GM18907 (cell line): ENCODE measurements at regions not wholly inside any gene's neighbourhood (a gene's known extent, or its start where the extent isn't known, plus 50 kb on each side); places are given as distances from the start of the nearest gene placed in this dataset.
"Not testable (repeated sequence)": the region's sequence is repeated elsewhere in the genome, so short reads cannot be mapped to it uniquely, and the experiment has no call there.

ENCODE experiments used
- ATAC-seq: cut with Tn5 transposase; IDR thresholded peaks from one replicate; pipeline ENCODE4 v1.9.1; 2021; ENCODE audit warnings: mild to moderate bottlenecking, moderate library complexity; ENCODE audit not compliant: unreplicated experiment

DNA sequence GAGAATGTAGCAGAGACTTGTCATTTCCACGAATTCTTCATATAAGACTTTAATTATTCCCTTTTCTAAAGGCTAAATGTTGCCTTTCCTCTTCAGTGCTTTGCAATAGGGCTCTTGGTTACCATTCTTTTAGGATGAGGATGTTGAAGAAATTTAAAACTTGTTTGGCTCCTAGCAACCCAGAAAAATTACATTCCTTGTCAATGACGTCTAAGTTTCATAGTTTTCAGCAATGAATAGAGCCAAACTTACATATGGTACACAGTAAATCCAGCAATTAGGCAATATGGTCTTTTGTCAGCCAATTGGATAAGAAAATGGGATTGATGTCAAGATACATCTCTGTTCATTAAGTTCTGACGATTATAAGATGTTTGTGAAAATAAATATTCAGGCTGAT lies 1639.6 kb upstream of the PCDH10 start:
- ATAC-seq, result no peak

DNA sequence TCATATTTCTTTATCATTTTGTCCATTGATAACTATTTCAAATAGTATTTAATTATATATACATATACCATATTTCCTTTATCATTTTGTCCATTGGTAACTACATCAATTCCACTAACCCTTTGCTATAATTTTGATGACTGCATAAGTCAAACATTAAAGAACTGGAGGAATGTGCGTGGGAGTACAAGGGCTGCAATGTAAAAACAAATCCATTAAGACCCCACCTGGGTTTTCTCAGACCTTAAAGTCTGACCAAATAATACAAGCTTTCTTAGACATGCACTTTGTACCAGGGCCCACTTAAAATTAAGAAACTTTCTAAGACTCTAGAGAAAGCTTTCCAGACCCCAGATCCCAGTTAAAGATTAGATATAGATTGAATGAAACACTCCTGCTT lies 1622.4 kb upstream of the PCDH10 start:
- ATAC-seq, result no peak

DNA sequence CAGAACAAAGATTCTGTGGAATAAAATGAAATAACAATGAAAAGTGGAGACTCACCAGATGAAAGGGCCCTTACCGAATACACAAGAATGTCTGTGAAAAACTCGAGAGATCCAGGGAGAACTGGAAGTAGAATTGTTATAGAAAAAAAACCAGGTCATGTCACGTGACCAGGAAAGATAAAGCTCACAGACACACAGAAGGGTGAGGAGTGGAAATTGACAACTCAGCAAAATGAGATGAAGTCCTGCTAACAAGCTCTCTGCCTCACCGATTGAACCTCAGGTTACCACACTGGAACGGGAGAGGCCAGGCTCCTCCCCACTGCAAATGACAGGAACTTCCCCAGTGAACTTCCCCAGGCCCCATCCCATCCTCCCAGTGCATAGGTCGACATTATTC lies 1618.0 kb upstream of the PCDH10 start:
- no peak for ATAC-seq

DNA sequence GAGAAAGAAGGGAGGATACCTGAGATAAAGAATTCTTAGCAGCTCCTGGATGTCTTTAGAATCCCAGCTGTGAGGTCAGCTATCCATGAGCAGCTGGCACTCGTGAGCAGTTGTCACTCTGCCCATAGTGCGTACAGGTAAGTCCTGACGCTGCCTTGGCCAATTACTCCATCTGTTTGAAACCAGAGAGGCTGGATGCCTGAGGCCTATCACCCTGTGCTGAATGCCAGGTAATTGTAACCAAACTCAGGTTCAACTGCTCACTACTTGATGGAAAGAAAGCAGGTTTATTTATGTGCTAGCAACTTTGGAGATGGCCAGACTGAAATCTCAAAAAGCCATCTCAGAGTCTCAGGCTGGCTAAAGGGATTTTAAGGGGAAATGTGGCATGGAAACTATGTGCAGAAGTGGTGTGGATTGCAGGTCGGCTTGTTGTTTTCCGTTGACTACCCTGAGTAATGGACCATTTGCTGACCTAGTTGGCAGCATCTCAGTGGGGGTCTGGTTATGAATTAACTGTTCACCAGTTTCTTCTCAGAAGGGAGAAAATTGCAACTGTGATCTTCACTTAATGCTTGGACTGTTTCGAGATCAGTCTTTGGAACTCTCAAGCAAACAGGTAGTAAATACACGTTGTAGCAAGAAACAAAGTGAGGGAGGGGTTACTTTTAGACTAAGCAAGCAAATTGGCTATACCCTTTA lies 1614.0 kb upstream of the PCDH10 start:
- no peak for ATAC-seq

DNA sequence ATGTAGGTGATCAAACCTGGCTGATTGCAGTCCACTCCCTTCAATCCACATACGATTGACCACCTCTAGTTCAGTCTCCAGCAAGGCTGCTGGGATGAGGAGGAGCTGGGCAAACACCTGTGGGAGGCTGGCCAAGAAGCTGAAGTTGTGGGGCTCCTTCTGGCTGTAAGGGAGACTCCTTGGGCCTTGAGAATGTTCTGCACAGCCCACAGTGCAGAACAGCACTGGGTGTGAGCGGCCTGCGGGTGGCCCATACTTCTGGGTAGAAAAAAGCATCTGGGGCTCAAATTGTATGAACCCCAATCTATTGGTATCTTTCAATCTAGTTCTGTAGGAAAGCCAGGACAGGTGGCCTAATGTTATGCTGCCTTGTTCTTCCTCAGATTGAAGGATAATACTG lies 1608.8 kb upstream of the PCDH10 start:
- ATAC-seq, result no peak

DNA sequence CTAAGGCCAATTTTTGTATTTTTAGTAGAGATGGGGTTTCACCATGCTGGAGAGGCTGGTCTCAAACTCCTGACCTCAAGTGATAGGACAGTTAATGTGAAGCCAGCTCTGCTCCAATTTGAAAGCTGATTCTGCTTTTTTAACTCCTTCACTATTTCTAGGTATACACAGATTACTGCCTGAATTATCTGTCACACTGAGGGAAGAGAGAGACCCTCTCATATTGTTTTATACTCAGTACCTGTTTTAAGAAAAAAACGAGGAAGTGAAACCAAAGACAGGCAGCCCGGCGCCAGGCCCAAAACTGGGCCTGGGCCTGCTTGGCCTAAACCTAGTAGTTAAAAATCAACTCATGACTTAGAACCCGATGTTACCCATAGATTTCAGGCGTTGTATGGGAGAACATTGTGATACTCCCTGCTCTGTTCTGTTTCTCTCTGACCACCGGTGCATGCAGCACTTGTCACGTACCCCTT lies 1601.5 kb upstream of the PCDH10 start:
- ATAC-seq, result peak; percentile 89

DNA sequence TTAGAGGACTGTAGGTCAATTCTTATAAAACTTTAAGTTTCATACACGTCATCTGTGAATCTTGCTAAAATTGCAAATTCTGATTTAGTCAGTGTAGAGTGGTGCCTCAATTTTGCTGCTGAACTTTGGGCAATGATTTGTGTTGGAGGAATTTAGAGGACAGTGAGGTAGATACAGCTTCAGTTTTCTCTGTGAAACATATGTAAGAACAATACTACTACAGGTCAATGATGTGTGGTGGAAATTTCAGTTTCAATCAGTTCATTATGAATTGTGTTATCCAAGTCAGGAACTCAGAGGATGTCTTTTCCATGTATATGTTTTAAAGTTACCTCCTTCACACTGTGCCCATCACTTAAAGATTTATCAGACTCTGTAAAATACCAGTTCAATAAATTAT lies 1597.8 kb upstream of the PCDH10 start:
- ATAC-seq, result no peak

DNA sequence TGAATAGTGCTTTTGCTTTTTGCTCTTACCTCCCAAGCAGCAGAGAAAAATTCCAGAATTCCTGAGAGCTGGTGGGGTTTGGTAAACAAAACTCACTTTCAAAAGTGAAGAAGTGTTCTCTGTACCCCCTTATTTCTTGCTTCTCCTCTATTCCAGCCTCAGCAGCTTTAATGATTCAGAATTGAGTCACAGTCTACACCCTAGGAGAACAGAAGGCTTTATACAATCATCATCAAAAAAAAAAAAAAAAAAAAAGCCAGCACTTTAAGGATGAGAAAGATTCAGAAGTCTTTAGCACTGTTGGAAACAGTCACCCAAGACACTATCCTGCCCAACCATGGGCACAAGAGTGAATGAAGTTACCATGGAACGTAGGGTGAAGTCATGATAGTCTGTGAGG lies 1583.1 kb upstream of the PCDH10 start:
- ATAC-seq, result no peak

DNA sequence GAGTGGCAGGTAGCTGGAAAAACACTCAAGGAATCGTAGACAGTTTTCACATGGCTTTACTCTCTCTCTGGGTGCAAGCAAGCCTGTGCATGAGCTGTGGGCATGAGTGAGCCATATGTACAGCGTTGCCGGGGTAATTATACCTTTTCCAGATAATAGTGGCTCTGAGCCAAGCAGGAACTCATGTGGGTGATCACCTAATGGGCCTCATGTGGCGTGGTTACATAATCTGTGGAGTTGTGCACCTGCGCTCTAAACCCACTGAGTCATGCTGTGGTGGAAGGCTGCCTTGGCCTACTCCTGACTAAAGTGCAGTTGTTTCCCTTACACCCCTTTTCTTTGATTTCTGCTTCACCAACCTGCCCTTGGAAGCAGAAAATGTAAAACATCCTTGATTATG lies 1564.5 kb upstream of the PCDH10 start:
- no peak for ATAC-seq

DNA sequence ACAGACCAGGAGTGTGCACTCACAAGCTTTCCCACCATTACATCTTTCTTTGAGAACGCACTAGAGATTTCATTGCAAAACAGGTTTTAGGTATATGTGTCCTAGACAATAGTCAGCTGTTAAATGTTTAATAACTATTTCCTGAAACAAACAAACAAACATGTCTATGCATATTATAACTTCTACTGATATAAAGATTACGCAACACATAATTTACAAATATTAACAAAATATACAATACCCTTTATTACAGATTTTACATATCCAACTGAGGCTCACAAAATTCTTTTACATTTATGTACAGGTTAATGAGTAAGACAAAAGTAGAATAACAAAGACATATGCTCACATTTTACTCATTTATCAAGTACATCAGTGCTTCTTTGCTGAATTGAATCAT lies 1554.0 kb upstream of the PCDH10 start:
- no peak for ATAC-seq

DNA sequence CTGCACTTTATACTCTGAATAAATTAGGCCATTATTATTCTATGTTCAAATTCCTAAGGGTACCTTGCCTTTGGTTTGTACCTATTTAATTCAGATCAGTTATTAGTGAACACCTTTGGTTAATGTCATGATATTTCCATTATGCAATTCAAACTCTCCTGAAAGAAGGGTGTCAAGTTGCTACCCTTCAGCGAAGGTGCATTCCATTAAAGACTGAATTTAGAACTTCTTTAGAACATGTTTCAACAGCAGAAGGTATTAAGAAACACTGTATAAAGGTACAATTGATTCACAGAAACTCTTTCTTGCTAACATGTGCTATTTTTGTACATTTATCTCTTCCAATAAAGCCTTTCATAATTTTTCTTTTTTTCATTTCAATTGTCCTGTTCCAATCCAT lies 1545.4 kb upstream of the PCDH10 start:
- ATAC-seq, result no peak

DNA sequence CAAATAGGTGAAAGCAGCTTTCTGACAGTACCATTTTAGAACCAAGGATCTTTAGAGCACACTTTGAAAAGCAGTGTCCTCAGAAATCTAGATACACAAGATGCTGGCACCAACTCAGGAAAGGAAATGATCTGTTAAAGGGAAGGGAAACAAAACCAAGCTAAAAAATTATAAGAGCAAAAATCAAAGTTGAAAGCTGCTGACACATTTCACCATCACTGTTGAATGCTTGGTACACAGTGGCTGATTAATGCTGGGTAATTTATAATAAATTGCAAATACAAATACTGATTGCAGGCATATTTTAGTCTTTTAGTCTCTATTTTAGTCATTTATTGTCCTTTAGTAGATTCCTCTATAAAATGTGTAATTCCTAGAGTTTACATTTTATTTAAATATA lies 1540.1 kb upstream of the PCDH10 start:
- no peak for ATAC-seq

DNA sequence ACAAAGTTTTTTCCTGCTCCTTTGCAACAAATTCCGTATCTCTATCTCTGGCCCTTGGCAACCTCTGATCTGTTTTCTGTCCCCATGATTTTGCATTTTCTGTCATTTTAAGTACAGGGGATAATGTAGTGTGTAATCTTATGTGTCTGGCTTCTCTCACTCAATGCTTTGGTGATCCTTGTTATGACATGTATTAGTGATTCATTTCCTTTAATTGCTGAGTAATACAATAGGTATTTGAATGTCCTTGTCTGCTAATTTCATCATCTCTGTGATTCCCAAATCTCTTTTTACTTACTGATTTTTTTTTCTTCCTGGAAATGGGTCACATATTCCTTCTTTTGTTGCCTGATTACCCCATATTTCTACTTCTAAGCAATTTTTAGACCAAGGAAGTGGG lies 1538.6 kb upstream of the PCDH10 start:
- ATAC-seq, result not testable (repeated sequence)

DNA sequence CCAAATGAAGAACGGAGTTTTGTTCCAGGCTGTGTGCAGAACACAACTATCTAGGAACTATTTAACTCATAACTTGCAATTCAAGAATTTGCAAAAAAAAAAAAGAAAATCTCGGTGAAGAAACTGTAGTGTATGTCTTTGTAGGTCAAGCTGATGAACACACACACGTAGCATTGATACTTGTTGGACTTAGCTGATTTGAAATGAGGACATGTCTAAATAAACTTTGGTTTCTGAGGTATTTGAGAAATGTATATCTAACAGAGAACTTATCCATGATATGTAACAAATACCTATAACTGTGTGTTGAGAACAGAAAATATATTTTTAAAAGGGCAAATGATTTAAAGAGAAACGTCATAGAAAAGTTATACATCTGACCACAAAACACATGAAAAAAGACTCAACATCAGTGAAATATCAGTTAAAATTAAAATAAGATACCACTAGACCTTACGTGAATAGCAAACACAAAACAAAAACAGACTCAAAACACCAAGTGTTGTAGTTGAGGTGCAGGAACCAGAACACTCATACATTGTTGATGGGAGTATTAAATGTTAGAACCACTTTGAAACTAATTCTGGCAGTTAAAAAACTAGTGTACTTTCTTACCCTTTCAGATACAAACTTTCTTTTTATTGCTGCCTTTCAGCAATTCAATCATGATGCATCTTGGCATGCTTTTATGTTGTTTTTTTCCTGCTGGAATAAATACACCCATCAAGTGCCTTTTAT lies 1535.8 kb upstream of the PCDH10 start:
- peak; percentile 55 for ATAC-seq

DNA sequence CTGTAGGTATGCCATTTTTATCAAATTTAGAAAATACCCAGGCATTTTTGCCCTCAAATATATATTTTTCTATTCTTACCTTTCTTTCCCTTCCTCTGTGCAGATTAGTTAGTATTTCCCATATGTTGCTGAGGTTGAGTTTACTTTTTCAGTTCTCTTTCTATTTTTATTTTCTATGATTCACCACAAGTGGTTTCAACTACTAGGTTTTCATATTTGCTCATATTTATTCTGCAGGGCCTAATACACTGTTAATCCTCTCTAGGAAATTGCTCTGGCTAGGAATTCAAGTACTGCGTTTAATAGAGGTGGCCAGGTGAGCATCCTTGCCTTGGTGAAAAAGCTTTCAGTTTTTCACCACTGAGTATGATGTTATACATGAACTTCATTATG lies 1535.3 kb upstream of the PCDH10 start:
- peak; percentile 95 for ATAC-seq

DNA sequence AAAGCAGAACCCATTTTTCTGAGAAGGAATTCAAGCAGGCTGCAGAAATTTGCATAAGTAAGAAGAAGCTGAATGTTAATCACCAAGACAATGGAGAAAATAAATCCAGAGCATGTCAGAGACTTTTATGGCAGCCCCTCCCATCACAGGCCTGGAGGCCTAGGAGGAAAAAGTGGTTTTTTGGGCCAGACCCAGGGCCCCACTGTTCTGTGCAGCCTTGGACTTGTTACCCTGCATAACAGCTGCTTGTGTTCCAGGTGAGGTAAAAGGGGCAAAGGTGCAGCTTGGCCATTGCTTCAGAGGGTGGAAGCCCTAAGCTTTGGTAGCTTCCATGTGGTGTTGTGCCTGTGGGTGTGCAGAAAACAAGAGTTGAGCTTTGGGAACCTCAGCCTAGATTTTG lies 1516.2 kb upstream of the PCDH10 start:
- ATAC-seq, result no peak

DNA sequence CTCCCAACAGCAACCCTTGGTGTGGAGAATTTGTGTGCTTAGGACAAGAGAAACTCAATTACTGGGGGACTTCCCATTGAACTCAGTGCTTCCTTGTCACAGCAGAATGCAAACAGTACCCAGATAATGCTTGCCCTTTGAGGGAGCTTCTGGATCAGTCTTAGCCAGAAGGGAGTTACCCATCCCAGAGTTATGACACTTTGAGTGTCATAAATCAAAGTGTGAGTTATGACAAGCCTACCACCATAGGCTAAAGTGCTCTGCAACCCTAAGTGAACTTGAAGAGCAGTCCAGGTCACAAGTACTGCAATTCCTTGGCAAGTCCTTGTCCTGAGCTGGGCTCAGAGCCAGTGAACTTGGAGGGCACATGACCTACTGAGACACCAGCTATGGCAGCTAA lies 1513.9 kb upstream of the PCDH10 start:
- ATAC-seq, result no peak

DNA sequence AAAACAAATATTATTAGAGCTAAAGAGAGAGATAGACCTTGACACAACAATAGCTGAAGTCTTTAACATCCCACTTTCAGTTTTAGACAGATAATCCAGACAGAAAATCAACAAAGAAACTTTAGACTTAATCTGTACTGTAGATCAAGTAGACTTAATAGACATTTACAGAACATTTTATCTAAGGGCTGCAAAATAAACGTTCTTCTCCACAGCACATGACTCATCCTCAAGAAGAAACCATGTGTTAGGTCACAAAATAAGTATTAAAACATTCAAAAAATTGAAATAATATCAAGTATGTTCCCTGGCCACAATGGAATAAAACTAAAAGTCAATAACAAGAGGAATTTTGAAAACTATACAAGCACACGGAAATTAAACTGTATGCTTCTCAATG lies 1510.3 kb upstream of the PCDH10 start:
- no peak for ATAC-seq

DNA sequence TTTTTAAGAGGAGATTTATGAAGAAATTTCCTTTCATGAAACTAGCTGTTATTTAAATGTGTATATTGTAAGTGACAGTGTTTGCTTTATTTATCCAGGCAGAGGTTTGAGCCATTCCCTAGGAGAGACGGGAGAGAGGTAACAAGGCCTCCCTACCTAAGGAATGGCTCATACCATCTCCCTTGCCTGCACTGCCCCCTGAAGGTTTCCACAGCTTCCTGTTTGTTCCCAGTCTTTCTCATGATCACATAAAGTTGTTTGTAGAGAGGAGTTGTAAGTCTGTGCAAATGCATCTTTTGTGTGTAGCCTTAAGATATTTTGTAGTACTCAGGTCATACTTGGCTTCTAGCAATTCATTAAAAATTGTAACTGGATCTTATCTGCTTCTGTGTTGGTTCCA lies 1504.5 kb upstream of the PCDH10 start:
- ATAC-seq, result no peak

DNA sequence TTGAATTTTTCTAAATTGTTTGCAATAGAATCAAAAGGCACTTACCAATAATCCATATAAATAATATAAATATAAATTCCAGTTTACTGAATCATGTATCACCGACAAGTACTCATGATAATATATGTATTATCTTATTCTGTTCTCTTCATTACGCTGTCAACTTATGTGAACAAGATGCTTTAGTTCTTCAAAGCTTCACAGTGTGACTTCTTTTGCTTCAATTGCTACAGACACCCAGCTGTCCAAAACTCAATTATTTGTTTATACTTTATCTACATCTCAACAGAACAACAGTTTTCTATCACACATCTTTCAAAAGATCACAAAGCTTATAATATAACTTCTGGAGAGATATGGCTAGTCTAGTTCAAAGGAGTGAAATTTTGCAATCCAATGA lies 1499.9 kb upstream of the PCDH10 start:
- ATAC-seq, result no peak

DNA sequence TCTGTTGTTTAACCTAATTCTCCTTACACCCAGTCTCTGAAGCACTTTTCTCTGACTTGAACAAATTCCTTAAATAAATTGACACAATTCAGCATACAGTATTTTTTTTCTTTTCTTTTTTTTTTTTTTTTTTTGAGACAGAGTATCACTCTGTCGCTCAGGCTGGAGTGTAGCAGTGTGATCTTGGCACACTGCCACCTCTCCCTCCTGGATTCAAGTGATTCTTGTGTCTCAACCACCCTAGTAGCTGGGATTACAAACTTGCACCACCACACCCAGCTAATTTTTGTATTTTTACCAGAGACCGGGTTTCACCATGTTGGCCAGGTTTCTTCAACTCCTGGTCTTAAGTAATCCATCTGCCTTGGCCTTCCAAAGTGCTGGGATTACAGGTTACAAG lies 1498.1 kb upstream of the PCDH10 start:
- no peak for ATAC-seq

DNA sequence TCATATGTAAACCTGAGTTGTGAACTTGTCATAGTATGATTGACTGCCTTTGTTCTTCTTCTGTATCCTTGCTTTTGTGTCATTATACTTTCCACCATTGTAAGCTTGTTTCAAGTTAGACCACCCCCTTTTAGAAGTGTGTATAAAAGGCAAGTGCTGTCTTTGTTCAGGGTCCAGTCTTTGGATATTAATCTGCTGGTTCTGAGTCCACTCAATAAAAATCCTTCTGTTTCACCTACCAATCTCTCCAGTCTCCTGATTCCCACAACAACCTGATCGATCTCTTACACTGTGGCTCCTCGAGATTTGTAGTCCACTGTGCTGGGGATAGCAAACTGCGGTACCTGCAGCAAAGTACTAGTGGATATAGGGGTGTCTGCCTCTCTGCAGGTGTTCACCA lies 1465.8 kb upstream of the PCDH10 start:
- not testable (repeated sequence) for ATAC-seq

DNA sequence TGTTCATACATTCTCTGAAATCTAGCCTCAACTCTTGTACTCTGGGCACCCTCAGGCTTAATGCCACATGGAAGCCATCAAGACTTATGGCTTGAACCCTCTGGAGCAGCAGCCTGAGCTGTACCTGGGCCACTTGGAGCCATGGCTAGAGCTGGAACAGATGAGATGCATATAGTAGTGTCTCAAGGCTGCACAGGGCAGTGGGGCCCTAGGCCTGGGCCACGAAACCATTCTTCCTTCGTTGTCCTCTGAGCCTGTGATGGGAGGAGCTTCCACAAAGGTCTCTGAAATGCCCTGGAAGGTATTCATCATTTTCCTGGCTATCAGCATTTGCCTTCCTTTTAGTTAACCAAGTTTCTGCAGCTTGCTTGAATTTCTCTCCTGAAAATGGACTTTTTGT lies 1427.2 kb upstream of the PCDH10 start:
- ATAC-seq, result no peak
